ENCODE measurements at regions not wholly inside any gene's neighbourhood (a gene's known extent, or its start where the extent isn't known, plus 50 kb on each side); places are given as distances from the start of the nearest gene placed in this dataset.

GRCh38 chr4:111209706-111210105 is 586.8 kb upstream of the PITX2 start:
- DNase-seq (ENCODE audit: low read depth, low spot score), result no peak
- H3K27ac ChIP-seq (ENCODE audit: insufficient read depth, low read depth, low read length), result no peak overlapping the region
- no peak overlapping the region for H3K9ac ChIP-seq (replicated peaks; ENCODE audit: extremely low read depth, insufficient read depth, low read length)
- H3K4me1 ChIP-seq (ENCODE audit: control insufficient read depth, extremely low read depth, insufficient read depth, low read length), result no peaks in the 10 kb centered on the region
- intact Hi-C loops (cut with micrococcal nuclease) (no loop called here), dilution Hi-C loops (cut with MboI; ENCODE audit: extremely low pct_ligation_motif_present, low sequenced_read_pairs) (no loop called here)
- no peaks in the 10 kb centered on the region for H3K9me3 ChIP-seq (replicated peaks; ENCODE audit: control insufficient read depth, insufficient read depth, low read length)
- no peak overlapping the region for H2AFZ ChIP-seq (ENCODE audit: low read depth, low read length)
- H3K27me3 ChIP-seq (ENCODE audit: control insufficient read depth in 2 of 2, insufficient read depth in 2 of 2, low read length in 2 of 2), result no peaks in the 10 kb centered on the region
- no peaks in the 10 kb centered on the region for H3K9me1 ChIP-seq (replicated peaks; ENCODE audit: control insufficient read depth, extremely low read depth, insufficient read depth, low read length)
- no peak for TF ChIP-seq JUN (IDR thresholded peaks at IDR 0.05; ENCODE audit: borderline replicate concordance, insufficient read depth, insufficient read length, low read depth)
- no peak for TF ChIP-seq EZH2 (IDR thresholded peaks at IDR 0.05; ENCODE audit: borderline replicate concordance, low read depth, low read length, severe bottlenecking)
- ChIA-PET POLR2A (no interaction called here), CTCF (interaction anchor here (1.3 kb wide), 1 partner anchor 8 kb away, joined by 3 read pairs; no protein-coding TSS in a partner anchor)
- H3K79me2 ChIP-seq (ENCODE audit: control insufficient read depth, insufficient read depth, low read length), result no peaks in the 10 kb centered on the region
- H4K20me1 ChIP-seq (replicated peaks; ENCODE audit: control insufficient read depth, extremely low read depth, insufficient read depth, low read length), result no peaks in the 10 kb centered on the region
- no peak overlapping the region for H3K4me2 ChIP-seq (ENCODE audit: insufficient read depth, low read length)
- FAIRE-seq, result no peak
- no TSS peak for BruUV-seq (replicated peaks)
- H3K4me3 ChIP-seq (replicated peaks in 1 of 3; ENCODE audit: insufficient read depth in 1 of 3, low read depth in 1 of 3, low read length in 3 of 3), result no peak overlapping the region
- no peaks in the 10 kb centered on the region for H3K36me3 ChIP-seq (ENCODE audit: control insufficient read depth in 2 of 2, extremely low read depth in 1 of 2, insufficient read depth in 2 of 2, low read length in 2 of 2)

- no peaks in the 10 kb centered on the region for H3K27me3 ChIP-seq (ENCODE audit: control insufficient read depth in 2 of 2, insufficient read depth in 2 of 2, low read length in 2 of 2)
- H3K4me3 ChIP-seq (replicated peaks in 1 of 3; ENCODE audit: insufficient read depth in 1 of 3, low read depth in 1 of 3, low read length in 3 of 3), result no peak overlapping the region
- CTCF ChIA-PET, result no interaction called here
- H3K79me2 ChIP-seq (ENCODE audit: control insufficient read depth, insufficient read depth, low read length), result no peaks in the 10 kb centered on the region
- TF ChIP-seq POLR2A (IDR thresholded peaks at IDR 0.05; ENCODE audit: low read depth, low read length) (no peak), JUN (IDR thresholded peaks at IDR 0.05; ENCODE audit: borderline replicate concordance, insufficient read depth, insufficient read length, low read depth) (no peak)
- POLR2A ChIA-PET, result no interaction called here
- no peaks in the 10 kb centered on the region for H3K9me3 ChIP-seq (replicated peaks; ENCODE audit: control insufficient read depth, insufficient read depth, low read length)
- no peak overlapping the region for H3K9ac ChIP-seq (replicated peaks; ENCODE audit: extremely low read depth, insufficient read depth, low read length)
- dilution Hi-C loops (cut with MboI; ENCODE audit: extremely low pct_ligation_motif_present, low sequenced_read_pairs) (no loop called here), intact Hi-C loops (cut with micrococcal nuclease) (no loop called here)
- H3K4me2 ChIP-seq (ENCODE audit: insufficient read depth, low read length), result no peak overlapping the region
- H3K9me1 ChIP-seq (replicated peaks; ENCODE audit: control insufficient read depth, extremely low read depth, insufficient read depth, low read length), result no peaks in the 10 kb centered on the region
- no peak overlapping the region for H2AFZ ChIP-seq (ENCODE audit: low read depth, low read length)
- H3K27ac ChIP-seq (ENCODE audit: insufficient read depth, low read depth, low read length), result no peak overlapping the region
- DNase-seq (ENCODE audit: low read depth, low spot score) (no peak), FAIRE-seq (no peak)
- no peaks in the 10 kb centered on the region for H3K36me3 ChIP-seq (ENCODE audit: control insufficient read depth in 2 of 2, extremely low read depth in 1 of 2, insufficient read depth in 2 of 2, low read length in 2 of 2)
- no TSS peak for BruUV-seq (replicated peaks)
- no peaks in the 10 kb centered on the region for H3K4me1 ChIP-seq (ENCODE audit: control insufficient read depth, extremely low read depth, insufficient read depth, low read length)
- H4K20me1 ChIP-seq (replicated peaks; ENCODE audit: control insufficient read depth, extremely low read depth, insufficient read depth, low read length), result no peaks in the 10 kb centered on the region
Observed at GRCh38 chr4:111210595-111210994, 587.7 kb upstream of the PITX2 start.

Data from endothelial cell of umbilical vein (primary cell).